Suprapubic skin (tissue), 3 donors: ENCODE measurements at regions not wholly inside any gene's neighbourhood (a gene's known extent, or its start where the extent isn't known, plus 50 kb on each side); places are given as distances from the start of the nearest gene placed in this dataset.

Experiments
- POLR2AphosphoS5 ChIP-seq, 3 donors: sonication (generic); formaldehyde crosslinking; IDR thresholded peaks; one replicate each; pipeline ENCODE4 v1.6.1; 2017; ENCODE audit warnings: antibody characterized with exemption in 3 of 3
- TF ChIP-seq, protein P1 (sequence below), 2 donors: fragments of 200-600 bp in 1 of 2; fragments of 450-650 bp in 1 of 2; sonication (generic) in 1 of 2; IDR thresholded peaks; one replicate each; pipeline ENCODE4 v1.5.1; 2016 to 2019; ENCODE audit warnings: antibody characterized with exemption in 2 of 2, mild to moderate bottlenecking in 1 of 2, moderate library complexity in 1 of 2

GRCh38 chr3:22353126-22353525 lies 602.1 kb upstream of the ZNF385D start:
- TF ChIP-seq, protein P1, sequence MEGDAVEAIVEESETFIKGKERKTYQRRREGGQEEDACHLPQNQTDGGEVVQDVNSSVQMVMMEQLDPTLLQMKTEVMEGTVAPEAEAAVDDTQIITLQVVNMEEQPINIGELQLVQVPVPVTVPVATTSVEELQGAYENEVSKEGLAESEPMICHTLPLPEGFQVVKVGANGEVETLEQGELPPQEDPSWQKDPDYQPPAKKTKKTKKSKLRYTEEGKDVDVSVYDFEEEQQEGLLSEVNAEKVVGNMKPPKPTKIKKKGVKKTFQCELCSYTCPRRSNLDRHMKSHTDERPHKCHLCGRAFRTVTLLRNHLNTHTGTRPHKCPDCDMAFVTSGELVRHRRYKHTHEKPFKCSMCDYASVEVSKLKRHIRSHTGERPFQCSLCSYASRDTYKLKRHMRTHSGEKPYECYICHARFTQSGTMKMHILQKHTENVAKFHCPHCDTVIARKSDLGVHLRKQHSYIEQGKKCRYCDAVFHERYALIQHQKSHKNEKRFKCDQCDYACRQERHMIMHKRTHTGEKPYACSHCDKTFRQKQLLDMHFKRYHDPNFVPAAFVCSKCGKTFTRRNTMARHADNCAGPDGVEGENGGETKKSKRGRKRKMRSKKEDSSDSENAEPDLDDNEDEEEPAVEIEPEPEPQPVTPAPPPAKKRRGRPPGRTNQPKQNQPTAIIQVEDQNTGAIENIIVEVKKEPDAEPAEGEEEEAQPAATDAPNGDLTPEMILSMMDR (IDR thresholded peaks at IDR 0.05) = no peak
- no peak for TF ChIP-seq POLR2AphosphoS5 (IDR thresholded peaks at IDR 0.05)
